ENCODE measurements at regions not wholly inside any gene's neighbourhood (a gene's known extent, or its start where the extent isn't known, plus 50 kb on each side); places are given as distances from the start of the nearest gene placed in this dataset.

DNA sequence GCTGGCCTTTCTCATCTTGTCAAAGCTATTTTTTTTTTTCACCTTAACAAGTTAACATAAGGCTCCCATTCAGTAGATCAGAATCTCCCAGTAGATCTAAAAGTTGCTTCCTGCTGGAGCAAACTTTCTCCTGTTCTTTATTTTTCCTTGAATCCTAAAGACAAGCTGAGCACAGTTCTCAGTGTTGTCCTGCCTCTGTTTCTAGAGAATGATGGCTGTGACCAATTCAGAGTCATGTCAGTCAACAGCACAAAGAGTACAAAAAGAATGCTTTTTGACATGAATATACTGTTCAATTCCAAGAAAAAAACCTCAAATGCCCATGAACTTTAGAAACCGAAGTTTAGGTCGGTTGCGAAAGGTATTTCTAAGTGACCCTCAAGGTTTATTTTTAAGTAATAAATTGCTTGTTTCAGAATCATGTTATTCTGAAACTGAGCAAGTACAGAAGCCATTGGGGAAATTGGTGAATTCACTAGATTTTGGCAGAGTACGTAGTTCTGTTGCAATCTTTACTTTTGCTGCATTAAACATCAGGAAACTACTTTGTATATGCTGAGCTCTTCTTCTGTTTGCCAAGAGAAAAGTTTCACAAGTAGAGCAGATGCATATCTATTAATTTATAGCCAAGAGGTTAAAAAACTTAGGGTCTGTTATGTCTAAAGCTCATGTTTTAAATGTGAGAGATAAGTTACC is 161.7 kb upstream of the RPS23 start:
- no peak for TF ChIP-seq EZH2 (IDR thresholded peaks at IDR 0.05; ENCODE audit: insufficient read depth, low read length)
- TF ChIP-seq CTCF (IDR thresholded peaks at IDR 0.05; ENCODE audit: insufficient read depth, low read depth, low read length): no peak
